RWPE1 (cell line): ENCODE measurements at regions not wholly inside any gene's neighbourhood (a gene's known extent, or its start where the extent isn't known, plus 50 kb on each side); places are given as distances from the start of the nearest gene placed in this dataset.

Experiments
- CTCF ChIA-PET: fragments of 350-600 bp; sonication (Branson Sonifier 250); formaldehyde crosslinking; extraction: SDS; loops from one replicate; lab custom pipeline; 2021; lab: Yijun Ruan, JAX
- POLR2A ChIA-PET: fragments of 400-600 bp; formaldehyde crosslinking; extraction: SDS; loops from one replicate; lab custom pipeline; 2020; ENCODE audit warnings: antibody characterized with exemption; ENCODE audit not compliant: low non-redundant PET; lab: Yijun Ruan, JAX
- DNase-seq: peaks from one replicate; pipeline ENCODE4 v3.0.0; 2012; ENCODE audit warnings: low spot score
- H3K27ac ChIP-seq: fragments of 450-650 bp; 2 replicates; pipeline ENCODE4 v1.5.1; 2017
- CTCF ChIP-seq: fragments of 450-650 bp; conservative IDR thresholded peaks from 2 replicates; pipeline ENCODE4 v1.5.1; 2017; ENCODE audit warnings: low read depth, mild to moderate bottlenecking

GRCh38 chr1:217275655-217276398 is 355.1 kb downstream of the GPATCH2 start:
- DNase-seq = peak; percentile 15

GRCh38 chr1:217274927-217275654 is 355.8 kb downstream of the GPATCH2 start:
- no peak overlapping the region for H3K27ac ChIP-seq
- POLR2A ChIA-PET = no interaction called here
- CTCF ChIA-PET = no interaction called here
- TF ChIP-seq CTCF = no peak
- peak; percentile 29 for DNase-seq

More at GRCh38 chr1:217275655-217276398, 355.1 kb downstream of the GPATCH2 start:
- no peak for TF ChIP-seq CTCF
- CTCF ChIA-PET = no interaction called here
- POLR2A ChIA-PET = no interaction called here
- H3K27ac ChIP-seq = no peak overlapping the region

- no peak for DNase-seq
- no peak for TF ChIP-seq CTCF
- ChIA-PET POLR2A (no interaction called here), CTCF (no interaction called here)
- H3K27ac ChIP-seq = no peak overlapping the region
Measured at GRCh38 chr1:217274416-217274815, 356.5 kb downstream of the GPATCH2 start.

GRCh38 chr1:217273866-217274265 is 357.0 kb downstream of the GPATCH2 start:
- no peak for DNase-seq
- TF ChIP-seq CTCF = no peak
- ChIA-PET POLR2A (no interaction called here), CTCF (no interaction called here)
- H3K27ac ChIP-seq = no peak overlapping the region

GRCh38 chr1:217272385-217272784 is 358.5 kb downstream of the GPATCH2 start:
- no peak for DNase-seq
- ChIA-PET CTCF (no interaction called here), POLR2A (no interaction called here)
- H3K27ac ChIP-seq = no peak overlapping the region
- no peak for TF ChIP-seq CTCF

- no peak overlapping the region for H3K27ac ChIP-seq
- DNase-seq = no peak
- ChIA-PET CTCF (no interaction called here), POLR2A (no interaction called here)
- TF ChIP-seq CTCF = no peak
Measured at GRCh38 chr1:217270101-217270500, 360.8 kb downstream of the GPATCH2 start.
